GM18868 (cell line): ENCODE measurements at regions not wholly inside any gene's neighbourhood (a gene's known extent, or its start where the extent isn't known, plus 50 kb on each side); places are given as distances from the start of the nearest gene placed in this dataset.
"Not testable (repeated sequence)": the region's sequence is repeated elsewhere in the genome, so short reads cannot be mapped to it uniquely, and the experiment has no call there.

Experiments
- ATAC-seq: cut with Tn5 transposase; IDR thresholded peaks from one replicate; pipeline ENCODE4 v1.9.1; 2021; ENCODE audit warnings: mild to moderate bottlenecking, moderate library complexity; ENCODE audit not compliant: unreplicated experiment

GRCh38 chr2:47728551-47728950 lies 54.4 kb upstream of the MSH6 start:
- ATAC-seq, result no peak

GRCh38 chr2:47727956-47728355 lies 55.0 kb upstream of the MSH6 start:
- ATAC-seq, result no peak

- ATAC-seq, result not testable (repeated sequence)
These were observed 56.0 kb upstream of the MSH6 start for GRCh38 chr2:47726978-47727377.

- peak; percentile 13 for ATAC-seq
These were observed 57.1 kb upstream of the MSH6 start for GRCh38 chr2:47725808-47726207.

- ATAC-seq, result peak; percentile 89
These were observed 58.5 kb upstream of the MSH6 start for GRCh38 chr2:47724221-47724981.

- no peak for ATAC-seq
These were observed 61.6 kb upstream of the MSH6 start for GRCh38 chr2:47721296-47721695.

GRCh38 chr2:47720559-47720958 lies 62.4 kb upstream of the MSH6 start:
- no peak for ATAC-seq

- no peak for ATAC-seq
These were observed 62.9 kb upstream of the MSH6 start for GRCh38 chr2:47720036-47720435.

GRCh38 chr2:47719099-47719498 lies 63.8 kb upstream of the MSH6 start:
- ATAC-seq, result peak; percentile 59

- ATAC-seq, result not testable (repeated sequence)
These were observed 66.6 kb upstream of the MSH6 start for GRCh38 chr2:47716307-47716706.

- ATAC-seq, result no peak
These were observed 67.4 kb upstream of the MSH6 start for GRCh38 chr2:47715552-47715951.

GRCh38 chr2:47708801-47709499 lies 74.0 kb upstream of the MSH6 start:
- peak; percentile 95 for ATAC-seq

GRCh38 chr2:47704287-47704686 lies 78.7 kb upstream of the MSH6 start:
- ATAC-seq, result no peak

GRCh38 chr2:47699533-47700215 lies 83.3 kb upstream of the MSH6 start:
- no peak for ATAC-seq

GRCh38 chr2:47698436-47698972 lies 84.4 kb upstream of the MSH6 start:
- ATAC-seq, result not testable (repeated sequence)

- not testable (repeated sequence) for ATAC-seq
These were observed 85.1 kb upstream of the MSH6 start for GRCh38 chr2:47697681-47698435.

- peak; percentile 90 for ATAC-seq
These were observed 85.8 kb upstream of the MSH6 start for GRCh38 chr2:47697000-47697601.

- no peak for ATAC-seq
These were observed 86.5 kb upstream of the MSH6 start for GRCh38 chr2:47696478-47696831.

GRCh38 chr2:47695800-47696477 lies 87.0 kb upstream of the MSH6 start:
- ATAC-seq, result no peak

- not testable (repeated sequence) for ATAC-seq
These were observed 88.5 kb upstream of the MSH6 start for GRCh38 chr2:47694451-47694850.
